HG02759 (cell line): ENCODE measurements at regions not wholly inside any gene's neighbourhood (a gene's known extent, or its start where the extent isn't known, plus 50 kb on each side); places are given as distances from the start of the nearest gene placed in this dataset.
"Not testable (repeated sequence)": the region's sequence is repeated elsewhere in the genome, so short reads cannot be mapped to it uniquely, and the experiment has no call there.

Experiments
- ATAC-seq: cut with Tn5 transposase; IDR thresholded peaks from one replicate; pipeline ENCODE4 v1.9.1; 2021; ENCODE audit warnings: mild to moderate bottlenecking, moderate library complexity; ENCODE audit not compliant: unreplicated experiment

DNA sequence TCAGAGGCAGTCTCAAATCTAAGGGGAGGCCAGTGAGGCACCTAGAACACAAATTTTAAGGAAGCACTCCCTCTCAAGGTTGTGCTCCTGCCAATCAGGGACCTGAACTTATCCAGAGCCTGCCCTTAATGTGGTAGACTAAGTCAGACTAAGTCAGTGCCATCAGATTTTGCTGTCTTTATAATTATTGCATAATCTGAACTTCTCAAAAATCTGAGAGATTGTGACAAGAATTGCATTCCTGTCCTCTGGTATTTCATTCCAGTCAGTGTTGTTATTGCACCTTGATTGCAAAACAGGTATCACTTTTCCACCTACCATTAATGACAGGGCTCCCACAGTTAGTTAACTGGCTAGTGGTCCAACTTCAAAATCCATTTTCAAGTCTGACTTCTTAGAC, 197.1 kb upstream of the HCN1 start:
- no peak for ATAC-seq

DNA sequence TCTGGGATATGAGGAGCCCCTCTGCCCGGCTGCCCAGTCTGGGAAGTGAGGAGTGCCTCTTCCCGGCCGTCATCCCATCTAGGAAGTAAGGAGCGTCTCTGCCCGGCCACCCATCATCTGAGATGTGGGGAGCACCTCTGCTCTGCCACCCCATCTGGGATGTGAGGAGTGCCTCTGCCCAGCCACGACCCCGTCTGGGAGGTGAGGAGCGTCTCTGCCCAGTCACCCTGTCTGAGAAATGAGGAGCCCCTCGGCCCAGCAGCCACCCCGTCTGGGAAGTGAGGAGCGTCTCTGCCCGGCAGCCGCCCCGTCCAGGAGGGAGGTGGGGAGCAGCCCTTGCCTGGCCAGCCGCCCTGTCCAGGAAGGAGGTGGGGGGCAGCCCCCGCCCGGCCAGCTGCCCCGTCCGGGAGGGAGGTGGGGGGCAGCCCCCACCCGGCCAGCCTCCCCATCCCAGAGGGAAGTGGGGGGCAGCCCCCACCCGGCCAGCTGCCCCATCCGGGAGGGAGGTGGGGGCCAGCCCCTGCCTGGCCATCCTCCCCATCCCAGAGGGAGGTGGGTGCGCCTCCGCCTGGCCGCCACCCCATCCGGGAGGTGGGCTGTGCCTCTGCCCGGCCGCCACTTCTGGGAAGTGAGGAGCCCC, 194.4 kb upstream of the HCN1 start:
- not testable (repeated sequence) for ATAC-seq

DNA sequence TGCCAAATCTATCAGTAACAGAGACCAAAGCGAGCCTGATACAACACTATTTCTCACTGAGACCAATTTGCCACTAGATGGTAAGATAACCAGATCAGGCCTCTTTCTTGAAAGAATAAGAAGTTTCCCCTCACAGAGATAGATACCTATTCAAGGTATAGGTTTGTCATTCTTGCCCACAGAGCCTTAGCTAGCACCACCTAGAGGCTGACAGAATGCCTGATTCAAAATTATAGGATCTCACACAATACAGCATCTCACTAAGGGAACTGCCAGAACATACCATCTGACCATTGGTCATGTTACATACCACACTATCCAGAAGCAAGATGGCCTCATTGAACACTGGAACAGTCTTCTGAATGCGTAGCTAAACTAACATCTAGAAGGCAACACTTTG, 166.6 kb upstream of the HCN1 start:
- no peak for ATAC-seq

DNA sequence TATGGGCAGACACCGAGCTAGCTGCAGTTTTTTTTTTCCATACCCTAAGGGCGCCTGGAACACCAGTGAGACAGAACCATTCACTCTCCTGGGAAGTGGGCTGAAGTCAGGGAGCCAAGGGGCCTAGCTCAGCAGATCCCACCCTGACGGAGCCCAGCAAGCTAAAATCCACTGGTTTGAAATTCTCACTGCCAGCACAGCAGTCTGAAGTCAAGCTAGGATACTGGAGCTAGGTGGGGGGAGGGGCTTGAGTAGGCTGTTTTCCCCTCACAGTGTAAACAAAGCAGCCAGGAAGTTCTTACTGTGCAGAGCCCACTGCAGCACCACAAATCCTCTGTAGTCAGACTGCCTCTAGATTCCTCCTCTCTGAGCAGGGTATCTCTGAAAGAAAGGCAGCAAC, 151.7 kb upstream of the HCN1 start:
- no peak for ATAC-seq

DNA sequence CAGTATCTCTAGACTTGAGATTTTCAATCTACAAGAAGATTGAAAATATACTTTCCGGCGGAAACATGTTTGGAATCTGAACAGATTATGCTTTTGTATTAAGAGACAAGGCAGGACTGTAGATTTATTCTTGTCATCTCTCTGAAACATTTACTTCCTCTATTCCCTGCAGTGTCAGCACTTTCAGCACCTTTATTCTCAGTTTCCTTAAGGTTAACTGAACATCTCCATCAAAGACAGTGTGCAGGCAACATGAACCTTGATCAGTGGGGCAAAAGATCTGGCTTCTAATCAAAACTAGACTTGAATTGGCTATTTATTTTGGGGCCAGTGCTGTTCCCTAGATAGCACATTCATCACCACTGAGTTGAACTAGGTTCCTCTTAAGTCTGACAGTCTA, 129.9 kb upstream of the HCN1 start:
- no peak for ATAC-seq

DNA sequence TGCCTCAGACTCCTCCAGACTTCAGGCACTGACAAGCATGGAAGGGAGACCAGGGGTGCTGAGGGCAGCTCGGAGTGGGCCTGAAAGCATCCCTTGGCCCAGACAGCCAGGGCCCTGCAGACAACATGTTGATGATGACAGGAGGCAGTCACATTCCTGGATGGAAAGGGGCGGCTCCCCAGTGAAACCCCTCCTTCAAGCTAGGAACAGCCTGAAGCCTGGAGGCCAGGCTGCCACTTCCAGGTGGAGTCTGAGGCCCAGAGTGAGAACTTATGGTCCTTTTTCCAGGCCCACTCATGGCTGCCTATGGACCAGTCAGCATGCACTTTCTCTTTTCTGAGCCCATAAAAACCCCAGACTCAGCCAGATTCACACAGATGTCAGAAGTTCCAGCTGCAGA, 104.2 kb upstream of the HCN1 start:
- no peak for ATAC-seq

DNA sequence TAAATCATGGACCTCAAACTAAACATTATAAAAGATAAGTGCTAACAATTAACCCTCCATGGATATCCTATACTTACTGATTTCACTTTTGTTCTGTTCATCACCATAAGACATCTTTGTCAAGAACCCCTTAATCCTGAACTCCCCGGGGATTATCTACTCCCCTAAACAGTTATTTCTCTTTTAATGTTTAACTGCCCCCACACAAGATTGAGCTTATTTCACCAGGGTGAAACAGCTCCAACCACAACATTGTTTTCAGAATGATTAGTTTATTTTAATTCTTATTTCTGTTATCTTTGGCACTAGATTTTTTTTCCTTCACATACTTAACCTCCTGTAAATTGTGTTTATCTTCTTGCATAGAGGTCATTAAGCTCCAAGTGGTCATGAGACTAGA, 103.2 kb upstream of the HCN1 start:
- no peak for ATAC-seq

DNA sequence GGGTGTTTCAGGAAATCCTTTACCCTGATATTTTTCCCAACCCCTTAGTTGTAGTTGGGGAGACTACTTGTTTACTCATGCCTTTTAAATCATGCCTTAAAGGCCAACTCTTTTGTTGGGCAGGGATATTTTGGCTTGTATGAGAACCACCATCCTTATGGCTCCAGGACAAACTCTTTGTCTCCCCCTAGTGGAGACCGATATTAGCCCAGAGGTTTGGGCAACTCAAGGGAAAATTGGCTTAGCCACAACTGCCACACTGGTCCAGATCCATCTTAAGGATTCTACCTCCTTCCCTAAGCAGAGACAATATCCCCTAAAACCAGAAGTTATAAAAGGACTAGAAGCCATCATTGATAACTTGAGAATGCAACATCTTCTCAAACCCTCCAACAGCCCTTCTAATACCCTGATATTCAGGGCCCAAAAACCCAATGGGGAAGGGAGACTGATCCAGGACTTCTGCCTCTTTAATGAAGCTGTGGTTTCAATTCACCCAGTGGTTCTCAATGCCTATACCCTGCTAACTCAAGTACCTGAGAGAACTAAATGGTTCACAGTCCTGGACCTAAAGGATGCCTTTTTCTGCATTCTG, 100.9 kb upstream of the HCN1 start:
- no peak for ATAC-seq

DNA sequence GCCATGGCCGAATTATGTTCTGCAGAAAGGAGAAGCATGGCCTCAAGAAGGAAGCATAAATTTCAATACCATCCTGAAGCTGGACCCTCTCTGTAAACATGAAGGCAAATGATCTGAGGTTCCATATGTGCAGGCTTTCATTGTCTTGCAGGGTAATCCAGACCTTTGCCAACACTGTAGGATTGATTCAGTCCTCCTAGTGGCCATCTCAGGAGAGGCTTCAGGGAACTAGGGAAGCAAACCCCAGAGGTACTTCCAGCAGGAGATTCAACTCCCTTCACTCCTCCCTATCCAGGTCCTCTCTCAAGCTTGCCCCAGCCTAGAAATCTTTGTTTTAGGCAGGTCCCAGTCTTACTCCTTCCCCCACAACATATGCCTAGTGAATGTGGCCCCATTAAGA, 99.3 kb upstream of the HCN1 start:
- ATAC-seq, result no peak

DNA sequence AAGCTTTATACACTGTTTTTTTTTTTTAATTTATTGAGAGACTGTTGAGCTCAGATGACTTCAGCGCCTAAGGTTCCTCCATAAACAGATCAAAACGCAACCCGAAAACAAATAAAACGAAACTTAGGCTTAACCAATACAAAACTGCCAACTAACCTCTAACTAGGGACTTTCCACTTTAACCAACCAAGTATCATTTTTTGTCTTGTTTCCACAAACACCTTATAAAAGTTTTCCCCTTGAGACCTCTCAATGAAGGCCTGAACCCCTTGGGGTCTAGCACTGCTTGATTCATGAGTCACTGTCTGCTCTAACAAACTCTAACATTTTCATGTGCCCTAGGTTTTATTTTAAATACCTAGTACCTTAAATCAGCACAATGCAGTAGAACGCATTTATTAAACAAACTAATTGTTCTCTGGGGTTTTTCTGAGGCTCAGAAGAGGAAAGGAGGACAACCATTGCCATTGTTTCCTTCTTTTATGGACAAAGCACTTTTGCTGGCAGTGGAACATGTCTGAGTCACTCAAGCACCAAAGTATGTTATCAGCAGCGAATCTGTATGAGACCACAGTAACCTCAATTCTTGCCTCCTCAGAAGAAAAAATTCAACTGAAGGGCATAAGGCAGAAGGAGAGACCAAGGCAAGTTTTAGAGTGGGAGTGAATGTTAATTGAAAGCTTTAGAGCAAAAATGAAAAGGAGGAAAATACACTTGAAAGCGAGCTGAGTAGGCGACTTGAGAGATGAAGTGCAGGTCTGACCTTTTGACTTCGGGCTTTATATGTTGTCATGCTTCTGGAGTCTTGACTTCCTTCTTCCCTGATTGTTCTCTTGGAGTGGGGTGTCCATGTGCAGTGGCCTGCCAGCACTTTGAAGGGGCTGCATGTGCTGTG, 97.7 kb upstream of the HCN1 start:
- ATAC-seq, result peak; percentile 76

DNA sequence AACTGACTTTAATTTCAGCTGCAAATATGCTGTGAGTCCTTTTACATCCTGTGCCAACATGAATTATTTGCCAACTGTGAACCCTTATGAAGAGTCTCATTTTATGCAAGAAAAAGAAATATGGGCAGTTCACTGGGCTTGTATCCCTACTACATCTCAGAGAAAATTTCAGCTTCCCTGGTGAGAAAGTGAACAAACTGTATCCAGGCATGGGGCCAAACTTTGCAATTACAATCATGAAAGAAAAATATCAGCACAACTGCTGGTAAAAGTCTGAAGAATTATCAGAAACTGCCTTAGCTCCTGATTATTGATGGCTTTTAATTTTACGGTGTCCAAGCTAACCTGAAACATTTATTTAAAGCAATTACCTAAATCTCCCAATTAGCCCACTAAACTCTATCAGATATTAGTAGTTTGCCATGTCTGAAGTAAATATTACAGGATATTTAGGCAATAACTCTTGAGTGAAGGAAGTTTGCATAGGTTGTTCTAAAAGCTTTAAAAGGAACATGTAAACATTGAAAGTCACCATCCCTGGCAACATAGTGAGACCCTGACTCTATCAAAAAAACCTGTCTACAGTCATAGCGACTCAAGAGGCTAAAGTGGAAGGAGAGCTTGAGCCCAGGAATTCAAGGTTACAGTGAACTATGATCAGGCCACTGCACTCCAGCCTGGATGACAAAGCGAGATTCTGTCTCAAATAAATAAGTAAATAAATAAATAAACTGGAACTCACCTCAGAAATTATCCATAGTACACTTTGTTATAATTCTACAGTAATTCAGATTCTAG, 83.9 kb upstream of the HCN1 start:
- ATAC-seq, result no peak

DNA sequence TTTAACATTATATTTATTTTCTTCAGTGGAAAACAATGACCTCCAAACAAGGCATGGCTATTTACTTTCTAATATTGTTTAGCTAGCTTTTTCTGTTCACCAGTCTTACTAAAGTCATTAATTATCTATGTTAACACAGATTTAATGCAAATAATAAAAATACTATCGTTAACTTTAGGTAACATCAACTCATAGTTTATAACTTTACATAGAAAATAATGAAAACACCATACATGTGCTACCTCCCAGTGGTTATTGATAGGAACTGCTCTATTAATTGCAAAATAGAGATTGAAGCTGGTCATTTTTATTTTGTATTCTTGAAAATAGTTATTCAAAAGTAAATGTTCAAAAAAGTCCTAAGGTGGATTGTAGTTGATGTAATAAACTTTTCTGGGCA, 78.3 kb upstream of the HCN1 start:
- ATAC-seq, result no peak

DNA sequence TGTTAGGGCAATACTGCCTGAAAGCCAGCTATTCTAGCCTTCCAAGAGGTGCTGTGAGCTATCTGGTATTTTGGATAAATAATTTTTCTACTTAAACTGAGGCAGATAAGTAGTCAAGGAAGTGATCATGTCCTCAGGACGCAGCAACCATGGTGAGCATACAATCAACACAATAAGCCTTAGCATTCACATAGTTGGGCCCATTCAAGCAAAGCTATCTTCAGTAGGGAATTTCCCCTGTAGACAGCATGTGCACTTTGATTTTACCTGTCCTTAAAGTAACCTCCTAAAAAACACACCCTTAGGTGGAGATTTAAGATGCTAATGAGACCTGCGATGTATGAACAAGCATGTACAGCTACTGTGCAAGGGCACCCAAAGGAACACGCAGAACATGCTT, 76.2 kb upstream of the HCN1 start:
- no peak for ATAC-seq

DNA sequence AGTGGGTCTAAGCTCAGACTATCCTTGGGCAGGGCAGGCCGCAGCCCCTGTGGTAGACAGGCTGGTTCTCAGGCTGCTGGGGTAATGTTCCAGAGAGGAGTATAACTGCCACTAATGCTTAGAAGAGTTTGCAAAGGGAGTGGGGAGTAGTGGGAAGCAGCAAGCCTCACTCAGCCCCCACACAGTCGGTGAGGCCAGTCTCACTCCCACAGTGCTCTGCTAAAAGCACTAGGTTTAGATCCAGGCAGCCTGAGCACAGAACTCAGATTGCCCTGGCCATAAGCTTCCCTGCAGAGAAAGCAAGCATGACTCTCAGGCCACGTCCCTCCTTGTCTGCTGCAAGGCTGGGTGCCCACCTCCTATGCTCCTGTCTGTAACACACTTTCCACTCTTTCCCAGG, 69.4 kb upstream of the HCN1 start:
- ATAC-seq, result no peak

DNA sequence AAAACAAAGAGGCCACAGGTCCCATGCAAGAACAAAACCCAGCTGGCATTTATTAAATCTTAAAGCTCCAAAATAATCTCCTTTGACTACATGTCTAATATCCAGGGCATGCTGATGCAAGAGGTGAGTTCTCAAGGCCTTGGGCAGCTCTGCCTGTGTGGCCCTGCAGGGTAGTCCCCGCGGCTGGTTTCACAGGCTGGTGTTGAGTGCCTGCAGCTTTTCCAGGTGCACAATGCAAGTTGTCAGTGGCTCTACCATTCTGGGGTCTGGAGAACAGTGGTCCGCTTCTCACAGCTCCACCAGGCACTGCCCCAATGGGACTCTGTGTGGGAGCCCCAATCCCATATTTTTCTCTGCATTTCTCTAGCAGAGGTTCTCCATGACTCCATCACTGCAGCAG, 54.4 kb upstream of the HCN1 start:
- ATAC-seq, result no peak

DNA sequence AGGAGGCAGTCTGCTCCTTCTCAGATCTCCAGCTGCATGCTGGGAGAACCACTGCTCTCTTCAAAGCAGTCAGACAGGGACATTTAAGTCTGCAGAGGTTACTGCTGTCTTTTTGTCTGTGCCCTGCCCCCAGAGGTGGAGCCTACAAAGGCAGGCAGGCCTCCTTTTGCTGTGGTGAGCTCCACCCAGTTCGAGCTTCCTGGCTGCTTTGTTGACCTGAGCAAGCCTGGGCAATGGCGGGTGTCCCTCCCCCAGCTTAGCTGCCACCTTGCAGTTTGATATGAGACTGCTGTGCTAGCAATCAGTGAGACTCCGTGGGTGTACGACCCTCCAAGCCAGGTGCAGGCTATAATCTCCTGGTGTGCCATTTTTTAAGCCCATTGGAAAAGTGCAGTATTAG, 52.3 kb upstream of the HCN1 start:
- ATAC-seq, result not testable (repeated sequence)
